BJ (cell line): ENCODE measurements at regions not wholly inside any gene's neighbourhood (a gene's known extent, or its start where the extent isn't known, plus 50 kb on each side); places are given as distances from the start of the nearest gene placed in this dataset.

ENCODE experiments used
- CTCF ChIA-PET: fragments of 350-600 bp; formaldehyde crosslinking; extraction: SDS; loops from one replicate; lab custom pipeline; 2021; ENCODE audit warnings: antibody characterized with exemption, inconsistent platforms; lab: Yijun Ruan, JAX
- POLR2A ChIA-PET: fragments of 300-600 bp; sonication (Branson Sonifier 250); formaldehyde crosslinking; extraction: SDS; loops from one replicate; lab custom pipeline; 2021; ENCODE audit warnings: antibody characterized with exemption; lab: Charles Lee
- DNase-seq: peaks from one replicate; pipeline ENCODE4 v3.0.0-alpha.2; 2011; ENCODE audit warnings: low read depth
- H3K27me3 ChIP-seq: 2 replicates; pipeline ENCODE4 v1.6.0; 2011; ENCODE audit warnings: low read length; ENCODE audit not compliant: control insufficient read depth, insufficient read depth
- H3K36me3 ChIP-seq: 2 replicates; pipeline ENCODE4 v1.5.1; 2011; ENCODE audit warnings: low read length; ENCODE audit not compliant: control insufficient read depth, insufficient read depth
- H3K4me3 ChIP-seq: 2 replicates; pipeline ENCODE4 v1.5.1; 2011; ENCODE audit warnings: low read depth, mild to moderate bottlenecking, control low read depth, low read length
- CTCF ChIP-seq: IDR thresholded peaks from 2 replicates; pipeline ENCODE4 v1.5.1; 2011; ENCODE audit warnings: low read depth, mild to moderate bottlenecking, control low read depth, inconsistent platforms, low read length, moderate library complexity; ENCODE audit not compliant: insufficient read depth

- no peak for TF ChIP-seq CTCF
- Histone ChIP-seq H3K4me3 (no peak overlapping the region), H3K36me3 (no peaks in the 10 kb centered on the region), H3K27me3 (peaks cover 1% of the 10 kb centered on the region; the same call in 1 of the 2 replicates)
- CTCF ChIA-PET = no interaction called here
- DNase-seq = no peak
- POLR2A ChIA-PET = no interaction called here
Measured at GRCh38 chr7:18081617-18082016, 54.0 kb upstream of the PRPS1L1 start.

- H3K36me3 ChIP-seq = no peaks in the 10 kb centered on the region
- H3K4me3 ChIP-seq = no peak overlapping the region
- DNase-seq = no peak
- CTCF ChIA-PET = no interaction called here
- POLR2A ChIA-PET = no interaction called here
- peaks cover 3% of the 10 kb centered on the region for H3K27me3 ChIP-seq
- no peak for TF ChIP-seq CTCF
Measured at GRCh38 chr7:18082169-18082568, 54.5 kb upstream of the PRPS1L1 start.

- no peak for TF ChIP-seq CTCF
- Histone ChIP-seq H3K4me3 (peak overlapping the region; percentile 50), H3K27me3 (peaks cover 14% of the 10 kb centered on the region), H3K36me3 (no peaks in the 10 kb centered on the region)
- ChIA-PET CTCF (interaction anchor here (1.5 kb wide), 1 partner anchor 22 kb away, joined by 3 read pairs; no protein-coding TSS in a partner anchor), POLR2A (no interaction called here)
- DNase-seq = no peak
Measured at GRCh38 chr7:18086165-18087025, 58.7 kb upstream of the PRPS1L1 start.

DNA sequence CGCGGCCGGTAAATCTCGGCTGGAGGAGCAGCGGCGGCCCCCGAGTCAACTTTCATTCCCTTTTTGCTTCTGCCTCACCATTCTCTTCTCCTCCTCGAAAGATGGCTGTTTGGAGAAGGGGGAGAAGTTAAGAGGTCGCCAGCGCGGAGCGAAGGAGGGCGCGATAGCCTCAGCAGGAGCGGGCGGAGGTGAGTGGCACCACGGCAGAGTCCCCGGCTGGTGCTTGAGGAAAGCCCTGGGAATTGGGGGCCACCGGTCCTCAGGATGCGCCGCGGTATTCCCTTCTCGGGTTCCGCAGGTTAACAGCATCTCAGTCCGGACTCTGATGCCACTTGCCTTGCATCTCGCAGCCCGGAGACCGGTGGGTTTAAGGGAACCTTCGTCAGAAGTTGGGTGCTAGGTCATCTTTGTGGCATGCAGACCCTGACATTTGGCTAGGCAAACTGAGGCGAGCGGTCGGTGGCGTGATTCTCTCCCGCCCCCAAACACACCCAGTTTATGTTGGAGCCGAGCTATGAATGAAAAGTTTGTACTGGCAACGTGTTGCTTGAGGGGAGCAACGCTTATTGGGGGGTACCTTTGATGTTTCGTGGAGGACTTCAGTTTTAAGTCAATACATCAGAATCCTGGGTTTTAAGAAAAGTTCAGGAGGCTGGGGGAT lies 59.5 kb upstream of the PRPS1L1 start:
- no peak for TF ChIP-seq CTCF
- POLR2A ChIA-PET = no interaction called here
- Histone ChIP-seq H3K4me3 (peak overlapping the region; percentile 50), H3K36me3 (no peaks in the 10 kb centered on the region), H3K27me3 (peaks cover 14% of the 10 kb centered on the region)
- CTCF ChIA-PET = no interaction called here
- no peak for DNase-seq

GRCh38 chr7:18087687-18088078 lies 60.0 kb upstream of the PRPS1L1 start:
- H3K4me3 ChIP-seq = no peak overlapping the region
- DNase-seq = no peak
- CTCF ChIA-PET = no interaction called here
- POLR2A ChIA-PET = no interaction called here
- no peaks in the 10 kb centered on the region for H3K36me3 ChIP-seq
- peaks cover 14% of the 10 kb centered on the region for H3K27me3 ChIP-seq
- TF ChIP-seq CTCF = no peak
